WTC11 (cell line): ENCODE measurements at regions not wholly inside any gene's neighbourhood (a gene's known extent, or its start where the extent isn't known, plus 50 kb on each side); places are given as distances from the start of the nearest gene placed in this dataset.

Source experiments
- CTCF ChIP-seq: fragments of 200-600 bp; IDR thresholded peaks from 2 replicates; pipeline ENCODE4 v1.8.0; 2022; ENCODE audit warnings: antibody characterized with exemption
- SMAD4 ChIP-seq: sonication (generic); formaldehyde crosslinking; IDR thresholded peaks from 2 replicates; pipeline ENCODE4 v1.8.0; 2022; ENCODE audit warnings: mild to moderate bottlenecking, missing genetic modification reagents
- ZNF121 ChIP-seq: sonication (generic); formaldehyde crosslinking; IDR thresholded peaks from 2 replicates; pipeline ENCODE4 v1.8.0; 2023; ENCODE audit warnings: missing genetic modification reagents

DNA sequence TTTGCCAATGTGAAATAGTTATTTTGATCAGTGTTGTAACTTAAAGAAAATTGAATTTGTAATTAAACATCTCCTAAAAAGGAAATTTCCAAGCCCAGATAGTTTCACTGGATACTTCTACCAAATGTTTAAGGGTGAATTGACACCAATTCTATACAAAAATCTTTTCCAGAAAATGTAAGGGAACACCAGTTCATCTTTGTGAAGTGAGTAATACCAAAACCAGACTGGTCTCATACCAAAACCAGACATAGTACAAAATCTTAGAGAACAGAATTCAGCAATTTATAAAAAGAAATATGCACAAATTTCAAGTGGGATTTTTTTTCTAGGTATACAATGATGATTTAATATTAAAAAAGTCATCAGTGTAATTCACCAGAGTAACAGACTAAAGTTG is 86.0 kb upstream of the ZNF32 start:
- TF ChIP-seq CTCF: no peak
- no peak for TF ChIP-seq SMAD4 (CRISPR knock-in tag)
- TF ChIP-seq ZNF121 (CRISPR knock-in tag): no peak
